H54 (cell line): ENCODE measurements at regions not wholly inside any gene's neighbourhood (a gene's known extent, or its start where the extent isn't known, plus 50 kb on each side); places are given as distances from the start of the nearest gene placed in this dataset.
"Not testable (repeated sequence)": the region's sequence is repeated elsewhere in the genome, so short reads cannot be mapped to it uniquely, and the experiment has no call there.

ENCODE experiments used
- DNase-seq: peaks from one replicate; pipeline ENCODE4 v3.0.0; 2011; ENCODE audit warnings: low spot score, mixed read lengths; ENCODE audit not compliant: insufficient read length
- FAIRE-seq: peaks from 3 replicates; lab custom pipeline; 2011; peaks lifted over from hg19 to GRCh38; lab: Jason Lieb, UNC
- POLR2A ChIP-seq: IDR thresholded peaks from 2 replicates; pipeline ENCODE4 v1.6.1; 2011; ENCODE audit warnings: low read depth, mild to moderate bottlenecking, low read length

DNA sequence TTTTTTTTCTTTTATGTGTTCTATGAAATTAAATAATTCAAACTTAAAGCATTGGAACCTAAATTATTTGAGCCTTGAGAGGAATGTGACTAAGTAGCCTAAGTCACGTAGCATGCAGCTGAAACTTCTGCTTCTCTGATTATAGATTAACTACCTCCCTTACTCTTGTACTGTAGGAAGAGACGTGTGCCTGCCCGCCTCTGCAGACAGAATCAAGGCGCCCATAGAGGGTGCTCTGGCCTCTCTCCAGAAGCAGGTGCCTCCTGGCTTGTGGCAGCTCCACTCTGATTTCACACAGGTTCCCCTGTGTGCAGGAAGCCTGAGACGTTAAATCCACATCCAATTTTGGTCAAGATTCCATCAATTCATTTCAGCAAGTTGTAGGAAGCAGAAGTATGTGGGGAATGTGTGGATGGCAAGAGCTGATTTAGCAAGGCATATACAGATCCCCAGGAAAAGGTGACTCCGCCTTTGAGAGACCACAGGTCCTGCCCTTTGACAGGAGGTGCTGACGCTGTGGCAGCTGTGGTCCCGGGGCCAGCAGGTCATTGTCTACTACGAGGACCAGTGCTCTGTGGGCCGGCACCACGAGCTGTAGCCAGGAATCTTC, 1418.8 kb downstream of the CDH11 start:
- FAIRE-seq (no peak), DNase-seq (no peak)
- TF ChIP-seq POLR2A, result no peak

DNA sequence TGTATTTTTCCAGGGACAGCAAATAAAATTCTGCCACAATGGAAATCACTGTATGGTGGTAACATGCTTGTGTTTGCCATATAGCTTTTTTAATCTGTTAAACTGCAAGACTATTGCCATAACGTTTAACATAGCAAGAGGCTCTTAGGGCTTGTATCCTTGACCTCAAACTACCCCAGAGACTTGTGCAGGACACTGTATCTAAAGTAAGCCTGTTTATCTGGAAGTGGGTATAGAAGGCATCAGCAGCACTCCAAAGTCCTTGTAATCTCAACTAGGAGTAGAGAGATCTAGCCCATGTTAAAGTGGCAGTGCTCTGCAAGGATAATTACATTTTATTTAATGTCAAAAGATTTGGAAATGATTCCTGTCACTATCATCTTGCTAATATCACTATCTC, 1424.1 kb downstream of the CDH11 start:
- TF ChIP-seq POLR2A, result no peak
- DNase-seq, result no peak
- no peak for FAIRE-seq

DNA sequence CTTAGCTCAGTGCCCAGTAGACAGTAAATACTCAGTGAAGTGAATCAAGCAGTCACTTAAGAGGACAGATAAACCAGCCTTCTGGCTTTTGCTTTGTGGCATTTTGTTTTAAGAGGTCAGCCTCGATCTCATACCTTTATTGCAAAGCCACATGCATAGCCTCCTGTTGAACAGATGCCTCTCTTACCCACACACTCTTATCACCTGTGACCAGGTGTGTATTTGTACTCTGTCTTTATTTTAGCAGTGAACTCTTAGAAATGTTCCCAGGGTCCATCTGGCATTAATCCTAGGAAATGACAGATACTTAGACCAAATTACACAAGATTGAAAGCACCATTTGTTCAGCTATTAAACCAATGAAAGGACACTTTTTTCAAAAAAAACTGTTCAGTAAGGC, 1426.5 kb downstream of the CDH11 start:
- FAIRE-seq (no peak), DNase-seq (no peak)
- no peak for TF ChIP-seq POLR2A

DNA sequence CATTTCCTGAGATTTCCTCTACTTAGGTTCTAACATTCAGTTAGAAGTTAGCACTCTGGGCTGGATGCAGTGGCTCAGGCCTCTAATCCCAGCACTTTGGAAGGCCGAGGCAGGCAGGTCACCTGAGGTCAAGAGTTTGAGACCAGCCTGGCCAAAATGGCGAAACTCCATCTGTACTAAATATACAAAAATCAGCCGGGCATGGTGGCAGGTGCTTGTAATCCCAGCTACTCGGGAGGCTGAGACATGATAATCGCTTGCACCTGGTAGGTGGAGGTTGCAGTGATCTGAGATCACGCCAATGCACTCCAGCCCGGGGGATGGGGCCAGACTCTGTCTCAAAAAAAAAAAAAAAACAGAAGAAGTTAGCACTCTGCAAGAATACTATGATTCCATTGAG, 1430.9 kb downstream of the CDH11 start:
- TF ChIP-seq POLR2A, result no peak
- FAIRE-seq, result no peak
- no peak for DNase-seq

DNA sequence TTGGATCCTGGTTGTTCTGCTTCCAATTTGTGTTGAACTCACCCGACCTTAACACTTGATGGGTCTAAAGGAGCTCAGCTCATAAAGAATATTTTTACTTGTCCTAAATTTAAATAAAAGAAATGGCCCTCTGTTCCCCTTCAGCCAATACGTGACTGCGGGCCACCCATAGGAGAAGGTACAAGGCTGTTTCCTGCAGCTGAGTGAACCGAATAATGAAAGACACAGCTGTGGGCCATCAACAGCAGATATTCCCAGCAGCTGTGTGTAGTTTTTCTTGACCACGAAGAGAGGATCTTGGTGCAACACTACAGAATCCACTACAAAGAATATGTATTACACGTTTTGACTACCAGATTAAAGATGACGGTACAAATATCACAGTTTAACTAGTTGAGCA, 1431.6 kb downstream of the CDH11 start:
- DNase-seq, result no peak
- FAIRE-seq, result no peak
- no peak for TF ChIP-seq POLR2A

- DNase-seq (no peak), FAIRE-seq (no peak)
- no peak for TF ChIP-seq POLR2A
Measured at GRCh38 chr16:63689068-63689467, 1432.8 kb downstream of the CDH11 start.

DNA sequence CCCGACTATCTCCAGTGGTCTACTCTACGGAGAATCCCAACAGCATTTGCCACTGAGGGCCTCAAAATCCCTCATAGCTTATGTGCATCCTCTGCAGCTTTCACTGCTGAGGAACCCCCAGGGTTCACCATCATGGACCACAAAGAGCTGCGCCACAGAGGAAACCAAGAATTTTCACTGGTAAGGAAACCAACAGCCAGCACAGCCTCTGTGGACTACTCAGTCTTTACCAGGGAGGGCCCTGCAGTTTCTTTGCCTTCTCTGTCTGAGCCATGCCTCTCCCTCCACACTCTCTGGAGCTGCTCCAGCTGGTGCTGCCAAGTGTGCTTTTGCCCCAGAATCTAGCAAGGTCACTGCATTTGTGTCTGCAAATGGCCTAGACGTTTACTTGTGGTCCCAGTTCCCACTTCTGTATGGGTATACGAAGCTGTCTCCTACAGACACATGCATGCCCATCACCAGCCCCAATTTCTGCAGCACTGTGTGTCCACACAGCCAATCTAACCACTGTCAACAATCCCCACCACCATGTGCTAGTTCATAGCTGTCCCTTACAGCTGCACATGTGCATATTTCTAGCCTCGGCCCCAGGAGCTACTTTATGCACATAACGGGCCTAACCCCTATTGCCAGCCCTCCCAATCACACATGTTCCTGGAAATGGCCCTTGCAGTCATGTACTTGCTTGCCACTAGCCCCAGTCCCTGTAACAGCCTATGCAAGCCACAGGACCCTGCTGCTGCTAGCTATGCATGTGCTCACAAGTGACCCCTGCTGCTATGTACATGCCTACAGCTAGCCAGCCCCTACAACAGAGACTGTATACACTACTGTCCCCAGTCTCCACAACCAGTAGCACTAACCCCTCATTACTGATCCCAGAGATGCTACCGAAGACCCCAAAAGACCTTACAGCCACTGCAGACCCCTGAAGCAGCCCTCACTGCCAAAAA, 1437.4 kb downstream of the CDH11 start:
- no peak for DNase-seq
- TF ChIP-seq POLR2A, result no peak
- FAIRE-seq, result no peak

- no peak for FAIRE-seq
- no peak for TF ChIP-seq POLR2A
Measured at GRCh38 chr16:63682844-63683243, 1439.0 kb downstream of the CDH11 start.

GRCh38 chr16:63672493-63672892, 1449.4 kb downstream of the CDH11 start:
- no peak for FAIRE-seq
- TF ChIP-seq POLR2A, result no peak
- no peak for DNase-seq

More at GRCh38 chr16:63682844-63683243, 1439.0 kb downstream of the CDH11 start:
- no peak for DNase-seq

DNA sequence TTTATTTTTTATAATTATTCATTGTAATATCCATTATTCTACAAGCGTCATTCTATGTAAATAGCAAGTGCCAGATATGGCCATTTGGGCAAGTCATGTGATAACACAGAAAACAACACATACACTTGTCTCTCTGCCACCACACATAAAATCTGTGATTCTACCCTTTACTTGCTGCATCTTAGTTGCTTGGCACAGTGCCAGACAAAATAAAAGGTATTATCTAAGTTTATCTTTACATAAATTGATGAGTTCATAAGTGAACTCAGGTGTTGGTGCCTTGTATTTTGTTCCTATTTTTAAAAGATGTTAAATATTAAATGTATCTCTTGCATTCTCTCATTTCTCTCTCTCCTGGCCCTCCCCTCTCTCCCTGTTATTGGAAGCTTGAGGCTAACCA, 1458.7 kb downstream of the CDH11 start:
- FAIRE-seq, result no peak

DNA sequence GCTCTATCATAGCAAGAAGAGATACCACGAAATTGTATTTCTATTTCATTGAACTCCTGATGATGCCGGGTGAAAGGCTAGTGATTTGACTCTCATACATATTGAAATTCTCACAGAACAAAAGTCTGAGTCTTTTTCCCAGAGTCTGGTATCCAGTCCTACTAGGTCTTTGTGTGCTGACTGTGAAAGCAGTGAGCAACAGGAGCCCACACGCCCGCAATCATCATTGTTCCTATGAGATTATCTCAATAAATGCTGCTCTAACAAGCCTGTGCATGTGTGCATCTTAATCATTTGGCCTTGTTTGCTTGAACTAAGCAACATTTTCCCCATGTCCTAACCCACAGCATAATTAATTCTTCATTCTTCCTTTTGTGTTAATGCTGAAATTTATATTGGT, 1466.0 kb downstream of the CDH11 start:
- FAIRE-seq, result no peak

More for the DNA sequence above, 1458.7 kb downstream of the CDH11 start:
- DNase-seq, result no peak
- TF ChIP-seq POLR2A, result no peak

DNA sequence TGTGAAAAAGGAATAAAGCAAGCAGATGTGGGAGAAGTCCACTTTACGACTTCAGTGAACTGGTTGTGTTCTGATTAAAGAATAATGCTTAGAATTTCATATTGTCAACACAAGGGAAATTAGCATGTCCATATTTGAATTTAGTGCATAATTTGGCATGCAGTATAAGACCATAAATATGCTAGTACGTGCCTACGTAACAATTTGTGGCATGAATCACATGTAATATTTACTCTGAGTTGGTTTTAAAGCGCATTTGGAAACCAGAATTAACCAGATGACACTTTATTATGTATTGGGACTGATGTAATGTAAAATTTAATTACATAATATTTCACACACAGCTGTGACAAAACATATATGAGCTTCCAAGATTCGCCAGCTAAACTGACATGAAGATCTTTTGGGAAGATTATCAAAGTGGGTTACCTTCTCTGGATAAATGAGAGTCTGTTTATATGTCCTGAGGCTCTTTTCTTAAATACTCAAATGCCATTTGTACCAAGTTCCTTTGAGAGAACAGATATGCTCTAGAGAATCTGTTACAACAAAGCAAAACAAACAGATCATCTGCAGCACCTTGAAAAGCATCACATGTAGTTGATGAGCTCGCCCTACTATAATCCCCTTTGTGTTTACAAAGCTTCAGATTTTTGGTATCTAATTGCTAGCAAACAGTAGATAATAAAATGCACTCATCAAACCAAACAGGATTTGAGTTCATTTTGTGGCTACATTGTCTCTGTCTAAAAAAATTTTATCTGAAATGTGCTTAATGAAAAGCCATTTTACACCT, 1468.6 kb downstream of the CDH11 start:
- FAIRE-seq (no peak), DNase-seq (no peak)
- TF ChIP-seq POLR2A, result no peak

More for the DNA sequence above, 1466.0 kb downstream of the CDH11 start:
- no peak for DNase-seq
- TF ChIP-seq POLR2A, result no peak

- TF ChIP-seq POLR2A, result no peak
- FAIRE-seq, result no peak
- DNase-seq, result no peak
Measured at GRCh38 chr16:63652091-63652490, 1469.8 kb downstream of the CDH11 start.

GRCh38 chr16:63650550-63650949, 1471.3 kb downstream of the CDH11 start:
- DNase-seq, result no peak
- no peak for TF ChIP-seq POLR2A
- FAIRE-seq, result no peak

- FAIRE-seq, DNase-seq: not testable (repeated sequence)
Measured at GRCh38 chr16:63633706-63634445, 1488.0 kb downstream of the CDH11 start.
